Upper lobe of right lung (tissue), 1 donor: ENCODE measurements at regions not wholly inside any gene's neighbourhood (a gene's known extent, or its start where the extent isn't known, plus 50 kb on each side); places are given as distances from the start of the nearest gene placed in this dataset.

Experiments used
- ATAC-seq: fragments of 200-7000 bp; cut with Tn5 transposase; one replicate; pipeline ENCODE4 v1.9.1; 2020; ENCODE audit warnings: mild to moderate bottlenecking, moderate library complexity
- DNase-seq: peaks from one replicate; pipeline ENCODE4 v3.0.0-alpha.2; 2020
- H3K27ac ChIP-seq: fragments of 200-600 bp; one replicate; pipeline ENCODE4 v1.8.0; 2022
- H3K27me3 ChIP-seq: fragments of 200-600 bp; one replicate; pipeline ENCODE4 v1.8.0; 2022; ENCODE audit warnings: mild to moderate bottlenecking
- H3K36me3 ChIP-seq: fragments of 200-600 bp; one replicate; pipeline ENCODE4 v1.8.0; 2022
- H3K4me1 ChIP-seq: fragments of 200-600 bp; one replicate; pipeline ENCODE4 v1.8.0; 2022
- H3K4me3 ChIP-seq: fragments of 200-600 bp; one replicate; pipeline ENCODE4 v1.8.0; 2022; ENCODE audit warnings: mild to moderate bottlenecking
- H3K9me3 ChIP-seq: fragments of 200-600 bp; one replicate; pipeline ENCODE4 v1.8.0; 2022
- CTCF ChIP-seq: fragments of 200-600 bp; IDR thresholded peaks from one replicate; pipeline ENCODE4 v1.8.0; 2022; ENCODE audit warnings: antibody characterized with exemption
- intact Hi-C: fragments of 100-400 bp; cut with DNase I; formaldehyde crosslinking; loops from one replicate; pipeline ENCODE4 v1.11.0; 2022
- donor health status: DM: no; HTN: yes; CAD: no; lungs with severe emphysema.

GRCh38 chr18:65235966-65236624, 514.7 kb upstream of the CDH7 start:
- intact Hi-C loops: no loop called here
- no peak for TF ChIP-seq CTCF
- Histone ChIP-seq H3K27ac (no peak overlapping the region), H3K4me1 (no peaks in the 10 kb centered on the region), H3K36me3 (no peaks in the 10 kb centered on the region), H3K4me3 (no peak overlapping the region), H3K9me3 (no peaks in the 10 kb centered on the region), H3K27me3 (no peaks in the 10 kb centered on the region)
- DNase-seq: no peak
- peak; percentile 38 for ATAC-seq

- TF ChIP-seq CTCF: no peak
- Histone ChIP-seq H3K27ac (no peak overlapping the region), H3K36me3 (no peaks in the 10 kb centered on the region), H3K27me3 (no peaks in the 10 kb centered on the region), H3K4me1 (no peaks in the 10 kb centered on the region), H3K4me3 (no peak overlapping the region), H3K9me3 (no peaks in the 10 kb centered on the region)
- intact Hi-C loops: no loop called here
- no peak for ATAC-seq
- no peak for DNase-seq
Measured at GRCh38 chr18:65230311-65230710, 520.5 kb upstream of the CDH7 start.

- TF ChIP-seq CTCF: no peak
- Histone ChIP-seq H3K4me3 (no peak overlapping the region), H3K36me3 (no peaks in the 10 kb centered on the region), H3K9me3 (no peaks in the 10 kb centered on the region), H3K27ac (no peak overlapping the region), H3K27me3 (no peaks in the 10 kb centered on the region), H3K4me1 (no peaks in the 10 kb centered on the region)
- no peak for ATAC-seq
- no peak for DNase-seq
- intact Hi-C loops: no loop called here
Measured at GRCh38 chr18:65227970-65228369, 522.8 kb upstream of the CDH7 start.

- intact Hi-C loops: no loop called here
- H3K4me1 ChIP-seq: no peaks in the 10 kb centered on the region
- no peaks in the 10 kb centered on the region for H3K36me3 ChIP-seq
- H3K27me3 ChIP-seq: no peaks in the 10 kb centered on the region
- no peak overlapping the region for H3K27ac ChIP-seq
- H3K9me3 ChIP-seq: no peaks in the 10 kb centered on the region
- no peak for ATAC-seq
- no peak overlapping the region for H3K4me3 ChIP-seq
- no peak for DNase-seq
- TF ChIP-seq CTCF: no peak
Measured at GRCh38 chr18:65221736-65222135, 529.1 kb upstream of the CDH7 start.

GRCh38 chr18:65221115-65221514, 529.7 kb upstream of the CDH7 start:
- Histone ChIP-seq H3K36me3 (no peaks in the 10 kb centered on the region), H3K27ac (no peak overlapping the region), H3K27me3 (no peaks in the 10 kb centered on the region), H3K4me3 (no peak overlapping the region), H3K9me3 (no peaks in the 10 kb centered on the region), H3K4me1 (no peaks in the 10 kb centered on the region)
- intact Hi-C loops: no loop called here
- ATAC-seq: no peak
- DNase-seq: no peak
- TF ChIP-seq CTCF: no peak
